GM12865 (cell line): ENCODE measurements at regions not wholly inside any gene's neighbourhood (a gene's known extent, or its start where the extent isn't known, plus 50 kb on each side); places are given as distances from the start of the nearest gene placed in this dataset.

Source experiments
- DNase-seq: peaks from one replicate; pipeline ENCODE4 v3.0.0; 2010; ENCODE audit warnings: low read depth
- H3K4me3 ChIP-seq: 2 replicates; pipeline ENCODE4 v1.5.1; 2011; ENCODE audit warnings: mild to moderate bottlenecking, low read depth, low read length, control low read depth
- CTCF ChIP-seq: IDR thresholded peaks from 2 replicates; pipeline ENCODE4 v1.5.1; 2011; ENCODE audit warnings: low read length, control low read depth, low read depth, inconsistent platforms; ENCODE audit not compliant: insufficient read depth; ENCODE audit errors: missing control alignments

- TF ChIP-seq CTCF = no peak
- DNase-seq = no peak
- H3K4me3 ChIP-seq = no peak overlapping the region
Observed at GRCh38 chr5:18181575-18181974, 547.3 kb downstream of the TAF11L14 start.

DNA sequence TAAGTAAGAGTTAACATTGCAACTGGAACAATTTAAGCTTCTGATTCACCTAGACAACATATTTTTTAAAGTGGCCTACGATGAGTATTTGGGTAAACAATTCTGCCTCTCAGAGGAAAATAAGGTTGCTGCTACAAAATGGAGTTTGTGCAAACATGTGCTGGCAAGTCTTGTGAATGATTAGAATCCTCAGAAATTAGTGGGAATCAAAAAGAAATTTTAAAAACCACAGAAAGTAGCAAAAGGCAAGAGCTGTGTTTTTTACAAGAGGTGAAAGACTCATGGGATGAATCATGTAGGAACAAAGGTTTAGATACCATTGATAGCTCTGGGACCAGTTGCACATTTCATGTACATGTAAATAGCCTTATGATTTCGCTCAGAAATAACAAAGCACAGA lies 561.6 kb downstream of the TAF11L14 start:
- no peak for TF ChIP-seq CTCF
- DNase-seq = no peak
- no peak overlapping the region for H3K4me3 ChIP-seq

DNA sequence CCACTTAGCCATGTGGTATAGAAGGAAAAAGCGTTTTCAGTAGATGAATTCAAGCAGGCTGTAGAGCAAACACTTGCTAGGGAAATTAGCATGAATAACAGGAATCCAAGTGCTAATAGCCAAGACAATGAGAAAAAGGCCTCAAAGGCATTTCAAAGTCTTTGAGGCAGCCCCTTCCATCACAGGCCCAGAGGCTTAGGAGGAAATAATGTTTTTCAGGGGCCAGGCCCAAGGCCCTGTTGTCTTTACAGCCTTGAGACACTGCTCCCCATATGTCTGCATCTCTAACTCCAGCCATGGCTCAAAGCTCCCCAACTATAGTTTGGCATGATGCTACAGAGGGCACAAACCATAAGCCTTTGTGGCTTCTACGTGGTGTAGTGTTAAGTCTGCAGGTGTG lies 563.5 kb downstream of the TAF11L14 start:
- no peak overlapping the region for H3K4me3 ChIP-seq
- no peak for DNase-seq
- TF ChIP-seq CTCF = no peak

DNA sequence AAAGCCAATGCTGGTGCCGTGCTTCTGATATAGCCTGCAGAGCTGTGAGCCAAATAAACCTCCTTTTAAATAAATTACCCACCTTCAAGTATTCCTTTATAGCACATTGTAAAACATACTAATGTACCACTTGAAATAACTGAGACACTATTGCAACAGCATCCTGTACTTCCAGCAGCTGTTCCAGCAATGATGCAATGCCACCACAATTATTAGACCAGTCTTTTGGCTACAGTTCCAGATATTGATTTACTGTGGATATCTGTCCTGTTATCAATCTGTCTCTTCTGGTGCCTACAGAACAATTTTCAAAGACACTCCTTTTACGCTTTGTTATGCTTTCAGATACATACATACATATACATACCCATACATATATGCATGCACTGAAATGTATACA lies 567.9 kb downstream of the TAF11L14 start:
- TF ChIP-seq CTCF = no peak
- DNase-seq = no peak
- no peak overlapping the region for H3K4me3 ChIP-seq

GRCh38 chr5:18203296-18203695 lies 569.0 kb downstream of the TAF11L14 start:
- no peak for TF ChIP-seq CTCF
- H3K4me3 ChIP-seq = no peak overlapping the region
- DNase-seq = no peak

- H3K4me3 ChIP-seq = no peak overlapping the region
- no peak for DNase-seq
- TF ChIP-seq CTCF = no peak
Observed at GRCh38 chr5:18213666-18214065, 579.4 kb downstream of the TAF11L14 start.

GRCh38 chr5:18216016-18216415 lies 581.8 kb downstream of the TAF11L14 start:
- DNase-seq = no peak
- no peak for TF ChIP-seq CTCF
- H3K4me3 ChIP-seq = no peak overlapping the region
